ENCODE measurements at regions not wholly inside any gene's neighbourhood (a gene's known extent, or its start where the extent isn't known, plus 50 kb on each side); places are given as distances from the start of the nearest gene placed in this dataset.

- H3K4me2 ChIP-seq (ENCODE audit: extremely low read depth, insufficient read depth, low read length), result no peak overlapping the region
- peaks cover 32% of the 10 kb centered on the region for H3K4me1 ChIP-seq (ENCODE audit: control insufficient read depth, extremely low read depth, insufficient read depth, low read length)
Observed at GRCh38 chr12:124505001-124505818, 62.2 kb downstream of the NCOR2 start.

GRCh38 chr12:124504273-124505000, 63.0 kb downstream of the NCOR2 start:
- Histone ChIP-seq H3K4me3 (replicated peaks in 1 of 4; ENCODE audit: control extremely low read depth in 1 of 4, insufficient read depth in 1 of 4, low read depth in 3 of 4, low read length in 4 of 4) (no peak overlapping the region), H3K27ac (ENCODE audit: insufficient read depth, low read length) (no peak overlapping the region), H3K27me3 (ENCODE audit: control insufficient read depth, insufficient read depth, low read length) (no peaks in the 10 kb centered on the region), H3K9me3 (ENCODE audit: control insufficient read depth, insufficient read depth, low read depth, low read length) (no peaks in the 10 kb centered on the region), H3K36me3 (ENCODE audit: control insufficient read depth, insufficient read depth, low read length) (no peaks in the 10 kb centered on the region), H3K4me1 (ENCODE audit: control insufficient read depth, extremely low read depth, insufficient read depth, low read length) (peaks cover 32% of the 10 kb centered on the region), H4K20me1 (ENCODE audit: control insufficient read depth, extremely low read depth, insufficient read depth, low read length) (no peaks in the 10 kb centered on the region), H3K9ac (ENCODE audit: insufficient read depth, low read length) (no peak overlapping the region), H3K4me2 (ENCODE audit: extremely low read depth, insufficient read depth, low read length) (no peak overlapping the region), H2AFZ (ENCODE audit: low read length) (no peak overlapping the region), H3K79me2 (ENCODE audit: control insufficient read depth, insufficient read depth, low read length) (peaks cover 20% of the 10 kb centered on the region)
- TF ChIP-seq EZH2 (IDR thresholded peaks at IDR 0.05; ENCODE audit: low read length, missing control alignments) (no peak), CTCF (conservative IDR thresholded peaks at IDR 0.05 in 1 of 2, IDR thresholded peaks at IDR 0.05 in 1 of 2; ENCODE audit: low read depth in 1 of 2, low read length in 2 of 2) (no peak)
- DNase-seq (ENCODE audit: low read depth in 2 of 2), result no peak

More at GRCh38 chr12:124505001-124505818, 62.2 kb downstream of the NCOR2 start:
- H3K9ac ChIP-seq (ENCODE audit: insufficient read depth, low read length), result no peak overlapping the region
- H3K79me2 ChIP-seq (ENCODE audit: control insufficient read depth, insufficient read depth, low read length), result peaks cover 17% of the 10 kb centered on the region
- no peak overlapping the region for H3K27ac ChIP-seq (ENCODE audit: insufficient read depth, low read length)
- H3K4me3 ChIP-seq (replicated peaks in 1 of 4; ENCODE audit: control extremely low read depth in 1 of 4, insufficient read depth in 1 of 4, low read depth in 3 of 4, low read length in 4 of 4), result no peak overlapping the region
- H4K20me1 ChIP-seq (ENCODE audit: control insufficient read depth, extremely low read depth, insufficient read depth, low read length), result no peaks in the 10 kb centered on the region
- no peak for DNase-seq (ENCODE audit: low read depth in 2 of 2)
- H3K9me3 ChIP-seq (ENCODE audit: control insufficient read depth, insufficient read depth, low read depth, low read length), result no peaks in the 10 kb centered on the region
- H2AFZ ChIP-seq (ENCODE audit: low read length), result no peak overlapping the region
- no peaks in the 10 kb centered on the region for H3K27me3 ChIP-seq (ENCODE audit: control insufficient read depth, insufficient read depth, low read length)
- H3K36me3 ChIP-seq (ENCODE audit: control insufficient read depth, insufficient read depth, low read length), result no peaks in the 10 kb centered on the region
- TF ChIP-seq CTCF (conservative IDR thresholded peaks at IDR 0.05 in 1 of 2, IDR thresholded peaks at IDR 0.05 in 1 of 2; ENCODE audit: low read depth in 1 of 2, low read length in 2 of 2) (no peak), EZH2 (IDR thresholded peaks at IDR 0.05; ENCODE audit: low read length, missing control alignments) (no peak)

GRCh38 chr12:124503305-124503704, 64.1 kb downstream of the NCOR2 start:
- H3K36me3 ChIP-seq (ENCODE audit: control insufficient read depth, insufficient read depth, low read length), result no peaks in the 10 kb centered on the region
- H3K79me2 ChIP-seq (ENCODE audit: control insufficient read depth, insufficient read depth, low read length), result peaks cover 23% of the 10 kb centered on the region
- no peaks in the 10 kb centered on the region for H3K9me3 ChIP-seq (ENCODE audit: control insufficient read depth, insufficient read depth, low read depth, low read length)
- H3K9ac ChIP-seq (ENCODE audit: insufficient read depth, low read length), result no peak overlapping the region
- no peak overlapping the region for H2AFZ ChIP-seq (ENCODE audit: low read length)
- H3K4me2 ChIP-seq (ENCODE audit: extremely low read depth, insufficient read depth, low read length), result no peak overlapping the region
- no peak for DNase-seq (ENCODE audit: low read depth in 2 of 2)
- no peaks in the 10 kb centered on the region for H3K27me3 ChIP-seq (ENCODE audit: control insufficient read depth, insufficient read depth, low read length)
- no peaks in the 10 kb centered on the region for H4K20me1 ChIP-seq (ENCODE audit: control insufficient read depth, extremely low read depth, insufficient read depth, low read length)
- no peak for TF ChIP-seq EZH2 (IDR thresholded peaks at IDR 0.05; ENCODE audit: low read length, missing control alignments)
- no peak for TF ChIP-seq CTCF (conservative IDR thresholded peaks at IDR 0.05 in 1 of 2, IDR thresholded peaks at IDR 0.05 in 1 of 2; ENCODE audit: low read depth in 1 of 2, low read length in 2 of 2)
- H3K4me3 ChIP-seq (replicated peaks in 1 of 4; ENCODE audit: control extremely low read depth in 1 of 4, insufficient read depth in 1 of 4, low read depth in 3 of 4, low read length in 4 of 4), result no peak overlapping the region
- H3K27ac ChIP-seq (ENCODE audit: insufficient read depth, low read length), result no peak overlapping the region
- peaks cover 33% of the 10 kb centered on the region for H3K4me1 ChIP-seq (ENCODE audit: control insufficient read depth, extremely low read depth, insufficient read depth, low read length)

Measured in fibroblast of lung (primary cell).